ENCODE measurements at regions not wholly inside any gene's neighbourhood (a gene's known extent, or its start where the extent isn't known, plus 50 kb on each side); places are given as distances from the start of the nearest gene placed in this dataset.

DNA sequence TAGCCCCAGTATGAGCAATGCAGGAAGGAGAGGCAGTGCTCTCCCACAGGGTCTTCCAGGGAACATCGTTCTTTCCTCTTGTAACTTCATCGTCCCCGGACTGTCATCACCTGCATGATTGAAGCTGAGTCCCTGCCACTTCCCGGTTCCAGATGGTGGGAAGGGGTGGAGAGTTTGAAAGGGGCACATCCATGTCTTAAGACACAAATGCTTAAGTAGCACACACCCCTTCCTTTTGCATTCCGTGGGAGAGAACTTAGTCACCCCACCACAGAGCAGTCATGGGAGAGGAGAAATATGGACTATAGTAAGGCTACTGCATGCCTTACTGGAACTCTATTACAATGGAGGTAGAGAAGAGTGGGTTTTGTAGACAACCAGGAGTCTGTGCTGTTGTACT, 165.3 kb upstream of the GAS1 start:
- H3K9me3 Mint-ChIP-seq = peaks cover 0 to 11% of the 10 kb centered on the region in 2 experiments; a peak in 4 of 5 replicates
- WGBS (ENCODE audit: extremely low coverage, insufficient read length, low lambda C conversion rate) = no CpG with 5 or more reads among the region's 5 CpGs

More for the DNA sequence above, 165.3 kb upstream of the GAS1 start:
- no peak overlapping the region for H2AFZ ChIP-seq (ENCODE audit: low read length)
- no peaks in the 10 kb centered on the region for H3K79me1 ChIP-seq (ENCODE audit: insufficient read depth, low read depth, low read length, poor library complexity, severe bottlenecking)
- peaks cover 0 to 8% (median 0%) of the 10 kb centered on the region in 3 experiments; a peak in 3 of 7 replicates for H3K36me3 Mint-ChIP-seq (ENCODE audit: insufficient read depth in 1 of 3, low read depth in 3 of 3)
- no peak overlapping the region for H3K23ac ChIP-seq (ENCODE audit: insufficient read length, low read depth, low read length)
- H2BK15ac ChIP-seq (ENCODE audit: low read depth, low read length) = no peak overlapping the region
- no peak overlapping the region for H3K56ac ChIP-seq (ENCODE audit: insufficient read length, low read depth, low read length)
- H3T11ph ChIP-seq (ENCODE audit: low read length) = no peak overlapping the region
- H3K79me2 ChIP-seq (ENCODE audit: insufficient read depth, low read length) = no peaks in the 10 kb centered on the region
- no peaks in the 10 kb centered on the region for H3K4me1 Mint-ChIP-seq
- no peaks in the 10 kb centered on the region for H4K20me1 ChIP-seq (ENCODE audit: control insufficient read depth, insufficient read depth, insufficient read length)
- H3K4me2 ChIP-seq (ENCODE audit: insufficient read depth, insufficient read length, low read length) = no peak overlapping the region
- DNase-seq = no peak
- H2BK12ac ChIP-seq (ENCODE audit: insufficient read length, low read depth, low read length) = no peak overlapping the region
- H2BK120ac ChIP-seq (ENCODE audit: low read depth, low read length, poor library complexity, severe bottlenecking) = no peak overlapping the region
- H4K8ac ChIP-seq (replicated peaks; ENCODE audit: insufficient read length, low read depth, low read length) = no peak overlapping the region
- no peak overlapping the region for H2AK5ac ChIP-seq (ENCODE audit: insufficient read length, low read length)
- no peak overlapping the region for H3K27ac ChIP-seq (ENCODE audit: insufficient read length, low read depth, low read length)
- no peak overlapping the region for H2BK5ac ChIP-seq (ENCODE audit: insufficient read length, low read length)
- H3K9me3 ChIP-seq (ENCODE audit: control insufficient read depth, low read depth, low read length) = no peaks in the 10 kb centered on the region
- H3K23me2 ChIP-seq (ENCODE audit: insufficient read length, low read depth, low read length, poor library complexity, severe bottlenecking) = peaks cover 3% of the 10 kb centered on the region
- no peak overlapping the region for H4K5ac ChIP-seq (ENCODE audit: insufficient read length, low read depth, low read length)
- H3K4ac ChIP-seq (ENCODE audit: low read depth, low read length) = no peak overlapping the region
- no peak overlapping the region for H2BK20ac ChIP-seq (ENCODE audit: low read depth, low read length, poor library complexity, severe bottlenecking)
- no peak overlapping the region for H3K4me3 Mint-ChIP-seq
- H4K91ac ChIP-seq (ENCODE audit: insufficient read length, low read depth, low read length) = no peak overlapping the region
- H3K4me1 ChIP-seq (ENCODE audit: insufficient read depth, low read length) = no peaks in the 10 kb centered on the region
- peaks cover 5% of the 10 kb centered on the region for H3K27me3 Mint-ChIP-seq (ENCODE audit: low read depth)
- TF ChIP-seq, protein P1, sequence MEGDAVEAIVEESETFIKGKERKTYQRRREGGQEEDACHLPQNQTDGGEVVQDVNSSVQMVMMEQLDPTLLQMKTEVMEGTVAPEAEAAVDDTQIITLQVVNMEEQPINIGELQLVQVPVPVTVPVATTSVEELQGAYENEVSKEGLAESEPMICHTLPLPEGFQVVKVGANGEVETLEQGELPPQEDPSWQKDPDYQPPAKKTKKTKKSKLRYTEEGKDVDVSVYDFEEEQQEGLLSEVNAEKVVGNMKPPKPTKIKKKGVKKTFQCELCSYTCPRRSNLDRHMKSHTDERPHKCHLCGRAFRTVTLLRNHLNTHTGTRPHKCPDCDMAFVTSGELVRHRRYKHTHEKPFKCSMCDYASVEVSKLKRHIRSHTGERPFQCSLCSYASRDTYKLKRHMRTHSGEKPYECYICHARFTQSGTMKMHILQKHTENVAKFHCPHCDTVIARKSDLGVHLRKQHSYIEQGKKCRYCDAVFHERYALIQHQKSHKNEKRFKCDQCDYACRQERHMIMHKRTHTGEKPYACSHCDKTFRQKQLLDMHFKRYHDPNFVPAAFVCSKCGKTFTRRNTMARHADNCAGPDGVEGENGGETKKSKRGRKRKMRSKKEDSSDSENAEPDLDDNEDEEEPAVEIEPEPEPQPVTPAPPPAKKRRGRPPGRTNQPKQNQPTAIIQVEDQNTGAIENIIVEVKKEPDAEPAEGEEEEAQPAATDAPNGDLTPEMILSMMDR (conservative IDR thresholded peaks at IDR 0.05) = no peak
- H3K14ac ChIP-seq (ENCODE audit: insufficient read depth, low read length) = no peak overlapping the region
- H3K27me3 ChIP-seq (ENCODE audit: insufficient read depth, low read length) = no peaks in the 10 kb centered on the region
- no peak overlapping the region for H3K18ac ChIP-seq (ENCODE audit: insufficient read length, low read depth, low read length)
- H3K9ac ChIP-seq (ENCODE audit: extremely low read depth, insufficient read length, low read length) = no peak overlapping the region
- H3K27ac Mint-ChIP-seq = no peak overlapping the region
